ENCODE measurements at regions not wholly inside any gene's neighbourhood (a gene's known extent, or its start where the extent isn't known, plus 50 kb on each side); places are given as distances from the start of the nearest gene placed in this dataset.

- Histone ChIP-seq H3K4me3 (ENCODE audit: low read length in 2 of 2) (no peak overlapping the region), H3K27ac (ENCODE audit: low read length) (no peak overlapping the region), H3K9ac (ENCODE audit: low read length in 2 of 2) (no peak overlapping the region), H3K36me3 (ENCODE audit: control insufficient read depth in 2 of 2, insufficient read depth in 2 of 2, low read length in 2 of 2) (no peaks in the 10 kb centered on the region), H3K4me1 (ENCODE audit: control insufficient read depth, insufficient read depth, low read length) (no peaks in the 10 kb centered on the region), H3K9me3 (ENCODE audit: control insufficient read depth in 2 of 2, low read length in 2 of 2) (no peaks in the 10 kb centered on the region), H3K27me3 (ENCODE audit: control insufficient read depth in 1 of 2, insufficient read depth in 2 of 2, low read length in 2 of 2) (no peaks in the 10 kb centered on the region)
Observed at GRCh38 chr3:102529452-102529851, 94.6 kb downstream of the ZPLD1 start.

- Histone ChIP-seq H3K4me1 (ENCODE audit: control insufficient read depth, insufficient read depth, low read length) (no peaks in the 10 kb centered on the region), H3K4me3 (ENCODE audit: low read length in 2 of 2) (no peak overlapping the region), H3K9ac (ENCODE audit: low read length in 2 of 2) (no peak overlapping the region), H3K36me3 (ENCODE audit: control insufficient read depth in 2 of 2, insufficient read depth in 2 of 2, low read length in 2 of 2) (no peaks in the 10 kb centered on the region), H3K27me3 (ENCODE audit: control insufficient read depth in 1 of 2, insufficient read depth in 2 of 2, low read length in 2 of 2) (no peaks in the 10 kb centered on the region), H3K9me3 (ENCODE audit: control insufficient read depth in 2 of 2, low read length in 2 of 2) (no peaks in the 10 kb centered on the region), H3K27ac (ENCODE audit: low read length) (no peak overlapping the region)
Observed at GRCh38 chr3:102530415-102531181, 95.8 kb downstream of the ZPLD1 start.

- no peaks in the 10 kb centered on the region for H3K9me3 ChIP-seq (ENCODE audit: control insufficient read depth in 2 of 2, low read length in 2 of 2)
- no peak overlapping the region for H3K27ac ChIP-seq (ENCODE audit: low read length)
- no peaks in the 10 kb centered on the region for H3K27me3 ChIP-seq (ENCODE audit: control insufficient read depth in 1 of 2, insufficient read depth in 2 of 2, low read length in 2 of 2)
Observed at GRCh38 chr3:102531686-102532085, 96.9 kb downstream of the ZPLD1 start.

GRCh38 chr3:102532901-102533300 lies 98.1 kb downstream of the ZPLD1 start:
- Histone ChIP-seq H3K4me3 (ENCODE audit: low read length in 2 of 2) (no peak overlapping the region), H3K4me1 (ENCODE audit: control insufficient read depth, insufficient read depth, low read length) (no peaks in the 10 kb centered on the region)

More at GRCh38 chr3:102531686-102532085, 96.9 kb downstream of the ZPLD1 start:
- Histone ChIP-seq H3K36me3 (ENCODE audit: control insufficient read depth in 2 of 2, insufficient read depth in 2 of 2, low read length in 2 of 2) (no peaks in the 10 kb centered on the region), H3K9ac (ENCODE audit: low read length in 2 of 2) (no peak overlapping the region), H3K4me1 (ENCODE audit: control insufficient read depth, insufficient read depth, low read length) (no peaks in the 10 kb centered on the region), H3K4me3 (ENCODE audit: low read length in 2 of 2) (no peak overlapping the region)

GRCh38 chr3:102533784-102534183 lies 99.0 kb downstream of the ZPLD1 start:
- Histone ChIP-seq H3K4me3 (ENCODE audit: low read length in 2 of 2) (no peak overlapping the region), H3K9ac (ENCODE audit: low read length in 2 of 2) (no peak overlapping the region), H3K9me3 (ENCODE audit: control insufficient read depth in 2 of 2, low read length in 2 of 2) (no peaks in the 10 kb centered on the region), H3K27ac (ENCODE audit: low read length) (no peak overlapping the region), H3K4me1 (ENCODE audit: control insufficient read depth, insufficient read depth, low read length) (no peaks in the 10 kb centered on the region), H3K36me3 (ENCODE audit: control insufficient read depth in 2 of 2, insufficient read depth in 2 of 2, low read length in 2 of 2) (no peaks in the 10 kb centered on the region), H3K27me3 (ENCODE audit: control insufficient read depth in 1 of 2, insufficient read depth in 2 of 2, low read length in 2 of 2) (no peaks in the 10 kb centered on the region)

More at GRCh38 chr3:102532901-102533300, 98.1 kb downstream of the ZPLD1 start:
- Histone ChIP-seq H3K9me3 (ENCODE audit: control insufficient read depth in 2 of 2, low read length in 2 of 2) (no peaks in the 10 kb centered on the region), H3K27me3 (ENCODE audit: control insufficient read depth in 1 of 2, insufficient read depth in 2 of 2, low read length in 2 of 2) (no peaks in the 10 kb centered on the region), H3K36me3 (ENCODE audit: control insufficient read depth in 2 of 2, insufficient read depth in 2 of 2, low read length in 2 of 2) (no peaks in the 10 kb centered on the region), H3K27ac (ENCODE audit: low read length) (no peak overlapping the region), H3K9ac (ENCODE audit: low read length in 2 of 2) (no peak overlapping the region)

GRCh38 chr3:102536456-102536855 lies 101.6 kb downstream of the ZPLD1 start:
- Histone ChIP-seq H3K4me3 (ENCODE audit: low read length in 2 of 2) (no peak overlapping the region), H3K4me1 (ENCODE audit: control insufficient read depth, insufficient read depth, low read length) (no peaks in the 10 kb centered on the region), H3K9me3 (ENCODE audit: control insufficient read depth in 2 of 2, low read length in 2 of 2) (no peaks in the 10 kb centered on the region), H3K9ac (ENCODE audit: low read length in 2 of 2) (no peak overlapping the region), H3K27me3 (ENCODE audit: control insufficient read depth in 1 of 2, insufficient read depth in 2 of 2, low read length in 2 of 2) (no peaks in the 10 kb centered on the region), H3K36me3 (ENCODE audit: control insufficient read depth in 2 of 2, insufficient read depth in 2 of 2, low read length in 2 of 2) (no peaks in the 10 kb centered on the region), H3K27ac (ENCODE audit: low read length) (no peak overlapping the region)

GRCh38 chr3:102537123-102537522 lies 102.3 kb downstream of the ZPLD1 start:
- no peaks in the 10 kb centered on the region for H3K9me3 ChIP-seq (ENCODE audit: control insufficient read depth in 2 of 2, low read length in 2 of 2)
- no peak overlapping the region for H3K27ac ChIP-seq (ENCODE audit: low read length)
- H3K4me1 ChIP-seq (ENCODE audit: control insufficient read depth, insufficient read depth, low read length): no peaks in the 10 kb centered on the region
- no peak overlapping the region for H3K4me3 ChIP-seq (ENCODE audit: low read length in 2 of 2)
- no peaks in the 10 kb centered on the region for H3K36me3 ChIP-seq (ENCODE audit: control insufficient read depth in 2 of 2, insufficient read depth in 2 of 2, low read length in 2 of 2)
- no peaks in the 10 kb centered on the region for H3K27me3 ChIP-seq (ENCODE audit: control insufficient read depth in 1 of 2, insufficient read depth in 2 of 2, low read length in 2 of 2)
- H3K9ac ChIP-seq (ENCODE audit: low read length in 2 of 2): no peak overlapping the region

- H3K27me3 ChIP-seq (ENCODE audit: control insufficient read depth in 1 of 2, insufficient read depth in 2 of 2, low read length in 2 of 2): no peaks in the 10 kb centered on the region
- no peak overlapping the region for H3K27ac ChIP-seq (ENCODE audit: low read length)
- no peaks in the 10 kb centered on the region for H3K4me1 ChIP-seq (ENCODE audit: control insufficient read depth, insufficient read depth, low read length)
- H3K4me3 ChIP-seq (ENCODE audit: low read length in 2 of 2): no peak overlapping the region
- no peak overlapping the region for H3K9ac ChIP-seq (ENCODE audit: low read length in 2 of 2)
- H3K36me3 ChIP-seq (ENCODE audit: control insufficient read depth in 2 of 2, insufficient read depth in 2 of 2, low read length in 2 of 2): no peaks in the 10 kb centered on the region
- no peaks in the 10 kb centered on the region for H3K9me3 ChIP-seq (ENCODE audit: control insufficient read depth in 2 of 2, low read length in 2 of 2)
Observed at GRCh38 chr3:102544741-102545140, 109.9 kb downstream of the ZPLD1 start.

- no peaks in the 10 kb centered on the region for H3K27me3 ChIP-seq (ENCODE audit: control insufficient read depth in 1 of 2, insufficient read depth in 2 of 2, low read length in 2 of 2)
- no peak overlapping the region for H3K4me3 ChIP-seq (ENCODE audit: low read length in 2 of 2)
- H3K9me3 ChIP-seq (ENCODE audit: control insufficient read depth in 2 of 2, low read length in 2 of 2): no peaks in the 10 kb centered on the region
- no peaks in the 10 kb centered on the region for H3K36me3 ChIP-seq (ENCODE audit: control insufficient read depth in 2 of 2, insufficient read depth in 2 of 2, low read length in 2 of 2)
- H3K4me1 ChIP-seq (ENCODE audit: control insufficient read depth, insufficient read depth, low read length): no peaks in the 10 kb centered on the region
- H3K27ac ChIP-seq (ENCODE audit: low read length): no peak overlapping the region
- H3K9ac ChIP-seq (ENCODE audit: low read length in 2 of 2): no peak overlapping the region
Observed at GRCh38 chr3:102545276-102545675, 110.5 kb downstream of the ZPLD1 start.

- H3K36me3 ChIP-seq (ENCODE audit: control insufficient read depth in 2 of 2, insufficient read depth in 2 of 2, low read length in 2 of 2): no peaks in the 10 kb centered on the region
- H3K4me1 ChIP-seq (ENCODE audit: control insufficient read depth, insufficient read depth, low read length): no peaks in the 10 kb centered on the region
- no peak overlapping the region for H3K27ac ChIP-seq (ENCODE audit: low read length)
- H3K4me3 ChIP-seq (ENCODE audit: low read length in 2 of 2): no peak overlapping the region
- H3K9ac ChIP-seq (ENCODE audit: low read length in 2 of 2): no peak overlapping the region
- no peaks in the 10 kb centered on the region for H3K27me3 ChIP-seq (ENCODE audit: control insufficient read depth in 1 of 2, insufficient read depth in 2 of 2, low read length in 2 of 2)
- H3K9me3 ChIP-seq (ENCODE audit: control insufficient read depth in 2 of 2, low read length in 2 of 2): no peaks in the 10 kb centered on the region
Observed at GRCh38 chr3:102553876-102554275, 119.1 kb downstream of the ZPLD1 start.

- Histone ChIP-seq H3K27ac (ENCODE audit: low read length) (no peak overlapping the region), H3K36me3 (ENCODE audit: control insufficient read depth in 2 of 2, insufficient read depth in 2 of 2, low read length in 2 of 2) (no peaks in the 10 kb centered on the region), H3K9me3 (ENCODE audit: control insufficient read depth in 2 of 2, low read length in 2 of 2) (no peaks in the 10 kb centered on the region), H3K27me3 (ENCODE audit: control insufficient read depth in 1 of 2, insufficient read depth in 2 of 2, low read length in 2 of 2) (no peaks in the 10 kb centered on the region), H3K4me1 (ENCODE audit: control insufficient read depth, insufficient read depth, low read length) (no peaks in the 10 kb centered on the region), H3K9ac (ENCODE audit: low read length in 2 of 2) (no peak overlapping the region), H3K4me3 (ENCODE audit: low read length in 2 of 2) (no peak overlapping the region)
Observed at GRCh38 chr3:102570511-102570910, 135.7 kb downstream of the ZPLD1 start.
